ENCODE measurements at regions not wholly inside any gene's neighbourhood (a gene's known extent, or its start where the extent isn't known, plus 50 kb on each side); places are given as distances from the start of the nearest gene placed in this dataset.
"Not testable (repeated sequence)": the region's sequence is repeated elsewhere in the genome, so short reads cannot be mapped to it uniquely, and the experiment has no call there.

- DNase-seq: not testable (repeated sequence)
Observed at GRCh38 chr5:93213111-93213794, 367.8 kb downstream of the NR2F1-AS1 start.

- DNase-seq: no peak
Observed at GRCh38 chr5:93209476-93209875, 371.5 kb downstream of the NR2F1-AS1 start.

GRCh38 chr5:93208141-93208751 lies 372.8 kb downstream of the NR2F1-AS1 start:
- DNase-seq: no peak

- DNase-seq: no peak
Observed at GRCh38 chr5:93206203-93206602, 374.8 kb downstream of the NR2F1-AS1 start.

GRCh38 chr5:93201061-93201460 lies 380.0 kb downstream of the NR2F1-AS1 start:
- DNase-seq: no peak

GRCh38 chr5:93196986-93197385 lies 384.0 kb downstream of the NR2F1-AS1 start:
- no peak for DNase-seq

GRCh38 chr5:93193431-93194347 lies 387.3 kb downstream of the NR2F1-AS1 start:
- DNase-seq: no peak

- DNase-seq: no peak
Observed at GRCh38 chr5:93192683-93193082, 388.3 kb downstream of the NR2F1-AS1 start.

GRCh38 chr5:93192087-93192486 lies 388.9 kb downstream of the NR2F1-AS1 start:
- DNase-seq: no peak

- DNase-seq: no peak
Observed at GRCh38 chr5:93191035-93191817, 389.8 kb downstream of the NR2F1-AS1 start.

- DNase-seq: no peak
Observed at GRCh38 chr5:93189707-93190120, 391.3 kb downstream of the NR2F1-AS1 start.

- DNase-seq: no peak
Observed at GRCh38 chr5:93188876-93189485, 392.0 kb downstream of the NR2F1-AS1 start.

GRCh38 chr5:93186076-93186682 lies 394.8 kb downstream of the NR2F1-AS1 start:
- DNase-seq: no peak

GRCh38 chr5:93184041-93184440 lies 397.0 kb downstream of the NR2F1-AS1 start:
- no peak for DNase-seq

GRCh38 chr5:93179466-93179865 lies 401.6 kb downstream of the NR2F1-AS1 start:
- no peak for DNase-seq

- DNase-seq: no peak
Observed at GRCh38 chr5:93174930-93175329, 406.1 kb downstream of the NR2F1-AS1 start.

- no peak for DNase-seq
Observed at GRCh38 chr5:93165559-93165958, 415.5 kb downstream of the NR2F1-AS1 start.

GRCh38 chr5:93164690-93165089 lies 416.3 kb downstream of the NR2F1-AS1 start:
- DNase-seq: no peak

- no peak for DNase-seq
Observed at GRCh38 chr5:93163010-93163663, 417.9 kb downstream of the NR2F1-AS1 start.

GRCh38 chr5:93161661-93162654 lies 419.1 kb downstream of the NR2F1-AS1 start:
- DNase-seq: no peak

All from hippocampal formation (tissue), 2 donors.